H1 (cell line): ENCODE measurements at regions not wholly inside any gene's neighbourhood (a gene's known extent, or its start where the extent isn't known, plus 50 kb on each side); places are given as distances from the start of the nearest gene placed in this dataset.

Experiments
- CHD2 ChIP-seq: IDR thresholded peaks from 2 replicates; pipeline ENCODE4 v1.6.1; 2012; ENCODE audit warnings: low read length, improper control_type of control experiment
- CREB1 ChIP-seq: IDR thresholded peaks from 2 replicates; pipeline ENCODE4 v1.6.1; 2012; ENCODE audit warnings: inconsistent platforms
- EGR1 ChIP-seq: IDR thresholded peaks from 2 replicates; pipeline ENCODE4 v1.6.1; 2011; ENCODE audit warnings: low read depth, low read length, borderline replicate concordance
- POU5F1 ChIP-seq: IDR thresholded peaks from 2 replicates; pipeline ENCODE4 v1.6.1; 2011; ENCODE audit warnings: low read depth, mild to moderate bottlenecking, low read length, moderate library complexity
- SIN3A ChIP-seq, 2 experiments: IDR thresholded peaks in 1 of 2; conservative IDR thresholded peaks in 1 of 2; 2 replicates each; pipeline ENCODE4 v1.6.1; 2011 to 2012; ENCODE audit warnings: low read length in 2 of 2, improper control_type of control experiment in 1 of 2, low read depth in 1 of 2, mild to moderate bottlenecking in 1 of 2
- TEAD4 ChIP-seq: IDR thresholded peaks from 2 replicates; pipeline ENCODE4 v1.6.1; 2012; ENCODE audit warnings: low read depth, low read length, inconsistent platforms, mixed read lengths
- TF ChIP-seq, protein P1 (sequence below): fragments of 300-600 bp; sonication (generic); IDR thresholded peaks from 2 replicates; pipeline ENCODE4 v1.7.1; 2012; ENCODE audit warnings: low read length, moderate library complexity, mild to moderate bottlenecking, inconsistent platforms; ENCODE audit not compliant: insufficient replicate concordance
- TF ChIP-seq, protein P2 (sequence below): IDR thresholded peaks from 2 replicates; pipeline ENCODE4 v1.6.1; 2011; ENCODE audit warnings: low read depth, mild to moderate bottlenecking, low read length; ENCODE audit not compliant: insufficient read depth
- TF ChIP-seq, protein P3 (sequence below): IDR thresholded peaks from 2 replicates; pipeline ENCODE4 v1.6.1; 2012; ENCODE audit warnings: inconsistent platforms
- TF ChIP-seq, protein P4 (sequence below): IDR thresholded peaks from 2 replicates; pipeline ENCODE4 v1.6.1; 2011; ENCODE audit warnings: low read length, improper control_type of control experiment

DNA sequence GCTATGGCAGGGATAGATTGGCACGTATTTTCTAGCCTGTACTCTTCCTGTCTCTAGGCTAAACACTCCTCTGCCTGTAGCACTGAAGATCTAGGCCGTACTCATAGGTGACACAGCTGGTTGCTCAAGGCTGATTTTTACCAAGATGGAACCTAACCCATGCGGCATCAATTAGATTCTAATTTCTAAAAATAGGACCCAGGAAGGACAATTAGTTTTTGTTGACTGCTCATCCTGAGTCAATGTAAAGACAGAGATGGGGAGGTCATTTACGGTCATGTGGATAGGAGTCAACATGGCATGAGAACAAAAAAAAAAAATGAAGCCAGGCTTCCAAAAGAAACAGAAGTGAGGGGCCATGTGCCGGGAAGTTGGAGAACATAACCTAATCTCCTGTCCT, 360.7 kb upstream of the ETAA1 start (continued):
- TF ChIP-seq, protein P1, sequence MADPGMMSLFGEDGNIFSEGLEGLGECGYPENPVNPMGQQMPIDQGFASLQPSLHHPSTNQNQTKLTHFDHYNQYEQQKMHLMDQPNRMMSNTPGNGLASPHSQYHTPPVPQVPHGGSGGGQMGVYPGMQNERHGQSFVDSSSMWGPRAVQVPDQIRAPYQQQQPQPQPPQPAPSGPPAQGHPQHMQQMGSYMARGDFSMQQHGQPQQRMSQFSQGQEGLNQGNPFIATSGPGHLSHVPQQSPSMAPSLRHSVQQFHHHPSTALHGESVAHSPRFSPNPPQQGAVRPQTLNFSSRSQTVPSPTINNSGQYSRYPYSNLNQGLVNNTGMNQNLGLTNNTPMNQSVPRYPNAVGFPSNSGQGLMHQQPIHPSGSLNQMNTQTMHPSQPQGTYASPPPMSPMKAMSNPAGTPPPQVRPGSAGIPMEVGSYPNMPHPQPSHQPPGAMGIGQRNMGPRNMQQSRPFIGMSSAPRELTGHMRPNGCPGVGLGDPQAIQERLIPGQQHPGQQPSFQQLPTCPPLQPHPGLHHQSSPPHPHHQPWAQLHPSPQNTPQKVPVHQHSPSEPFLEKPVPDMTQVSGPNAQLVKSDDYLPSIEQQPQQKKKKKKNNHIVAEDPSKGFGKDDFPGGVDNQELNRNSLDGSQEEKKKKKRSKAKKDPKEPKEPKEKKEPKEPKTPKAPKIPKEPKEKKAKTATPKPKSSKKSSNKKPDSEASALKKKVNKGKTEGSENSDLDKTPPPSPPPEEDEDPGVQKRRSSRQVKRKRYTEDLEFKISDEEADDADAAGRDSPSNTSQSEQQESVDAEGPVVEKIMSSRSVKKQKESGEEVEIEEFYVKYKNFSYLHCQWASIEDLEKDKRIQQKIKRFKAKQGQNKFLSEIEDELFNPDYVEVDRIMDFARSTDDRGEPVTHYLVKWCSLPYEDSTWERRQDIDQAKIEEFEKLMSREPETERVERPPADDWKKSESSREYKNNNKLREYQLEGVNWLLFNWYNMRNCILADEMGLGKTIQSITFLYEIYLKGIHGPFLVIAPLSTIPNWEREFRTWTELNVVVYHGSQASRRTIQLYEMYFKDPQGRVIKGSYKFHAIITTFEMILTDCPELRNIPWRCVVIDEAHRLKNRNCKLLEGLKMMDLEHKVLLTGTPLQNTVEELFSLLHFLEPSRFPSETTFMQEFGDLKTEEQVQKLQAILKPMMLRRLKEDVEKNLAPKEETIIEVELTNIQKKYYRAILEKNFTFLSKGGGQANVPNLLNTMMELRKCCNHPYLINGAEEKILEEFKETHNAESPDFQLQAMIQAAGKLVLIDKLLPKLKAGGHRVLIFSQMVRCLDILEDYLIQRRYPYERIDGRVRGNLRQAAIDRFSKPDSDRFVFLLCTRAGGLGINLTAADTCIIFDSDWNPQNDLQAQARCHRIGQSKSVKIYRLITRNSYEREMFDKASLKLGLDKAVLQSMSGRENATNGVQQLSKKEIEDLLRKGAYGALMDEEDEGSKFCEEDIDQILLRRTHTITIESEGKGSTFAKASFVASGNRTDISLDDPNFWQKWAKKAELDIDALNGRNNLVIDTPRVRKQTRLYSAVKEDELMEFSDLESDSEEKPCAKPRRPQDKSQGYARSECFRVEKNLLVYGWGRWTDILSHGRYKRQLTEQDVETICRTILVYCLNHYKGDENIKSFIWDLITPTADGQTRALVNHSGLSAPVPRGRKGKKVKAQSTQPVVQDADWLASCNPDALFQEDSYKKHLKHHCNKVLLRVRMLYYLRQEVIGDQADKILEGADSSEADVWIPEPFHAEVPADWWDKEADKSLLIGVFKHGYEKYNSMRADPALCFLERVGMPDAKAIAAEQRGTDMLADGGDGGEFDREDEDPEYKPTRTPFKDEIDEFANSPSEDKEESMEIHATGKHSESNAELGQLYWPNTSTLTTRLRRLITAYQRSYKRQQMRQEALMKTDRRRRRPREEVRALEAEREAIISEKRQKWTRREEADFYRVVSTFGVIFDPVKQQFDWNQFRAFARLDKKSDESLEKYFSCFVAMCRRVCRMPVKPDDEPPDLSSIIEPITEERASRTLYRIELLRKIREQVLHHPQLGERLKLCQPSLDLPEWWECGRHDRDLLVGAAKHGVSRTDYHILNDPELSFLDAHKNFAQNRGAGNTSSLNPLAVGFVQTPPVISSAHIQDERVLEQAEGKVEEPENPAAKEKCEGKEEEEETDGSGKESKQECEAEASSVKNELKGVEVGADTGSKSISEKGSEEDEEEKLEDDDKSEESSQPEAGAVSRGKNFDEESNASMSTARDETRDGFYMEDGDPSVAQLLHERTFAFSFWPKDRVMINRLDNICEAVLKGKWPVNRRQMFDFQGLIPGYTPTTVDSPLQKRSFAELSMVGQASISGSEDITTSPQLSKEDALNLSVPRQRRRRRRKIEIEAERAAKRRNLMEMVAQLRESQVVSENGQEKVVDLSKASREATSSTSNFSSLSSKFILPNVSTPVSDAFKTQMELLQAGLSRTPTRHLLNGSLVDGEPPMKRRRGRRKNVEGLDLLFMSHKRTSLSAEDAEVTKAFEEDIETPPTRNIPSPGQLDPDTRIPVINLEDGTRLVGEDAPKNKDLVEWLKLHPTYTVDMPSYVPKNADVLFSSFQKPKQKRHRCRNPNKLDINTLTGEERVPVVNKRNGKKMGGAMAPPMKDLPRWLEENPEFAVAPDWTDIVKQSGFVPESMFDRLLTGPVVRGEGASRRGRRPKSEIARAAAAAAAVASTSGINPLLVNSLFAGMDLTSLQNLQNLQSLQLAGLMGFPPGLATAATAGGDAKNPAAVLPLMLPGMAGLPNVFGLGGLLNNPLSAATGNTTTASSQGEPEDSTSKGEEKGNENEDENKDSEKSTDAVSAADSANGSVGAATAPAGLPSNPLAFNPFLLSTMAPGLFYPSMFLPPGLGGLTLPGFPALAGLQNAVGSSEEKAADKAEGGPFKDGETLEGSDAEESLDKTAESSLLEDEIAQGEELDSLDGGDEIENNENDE, result no peak
- TF ChIP-seq, protein P2, sequence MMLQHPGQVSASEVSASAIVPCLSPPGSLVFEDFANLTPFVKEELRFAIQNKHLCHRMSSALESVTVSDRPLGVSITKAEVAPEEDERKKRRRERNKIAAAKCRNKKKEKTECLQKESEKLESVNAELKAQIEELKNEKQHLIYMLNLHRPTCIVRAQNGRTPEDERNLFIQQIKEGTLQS, result no peak
- no peak for TF ChIP-seq CHD2
- no peak for TF ChIP-seq POU5F1
- TF ChIP-seq TEAD4, result no peak
- TF ChIP-seq SIN3A (conservative IDR thresholded peaks at IDR 0.05 in 1 of 2, IDR thresholded peaks at IDR 0.05 in 1 of 2; ENCODE audit: low read depth in 1 of 2, low read length in 2 of 2), result no peak
- TF ChIP-seq, protein P3, sequence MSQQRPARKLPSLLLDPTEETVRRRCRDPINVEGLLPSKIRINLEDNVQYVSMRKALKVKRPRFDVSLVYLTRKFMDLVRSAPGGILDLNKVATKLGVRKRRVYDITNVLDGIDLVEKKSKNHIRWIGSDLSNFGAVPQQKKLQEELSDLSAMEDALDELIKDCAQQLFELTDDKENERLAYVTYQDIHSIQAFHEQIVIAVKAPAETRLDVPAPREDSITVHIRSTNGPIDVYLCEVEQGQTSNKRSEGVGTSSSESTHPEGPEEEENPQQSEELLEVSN, result no peak
- TF ChIP-seq EGR1, result no peak
- TF ChIP-seq CREB1, result no peak
- TF ChIP-seq, protein P4, sequence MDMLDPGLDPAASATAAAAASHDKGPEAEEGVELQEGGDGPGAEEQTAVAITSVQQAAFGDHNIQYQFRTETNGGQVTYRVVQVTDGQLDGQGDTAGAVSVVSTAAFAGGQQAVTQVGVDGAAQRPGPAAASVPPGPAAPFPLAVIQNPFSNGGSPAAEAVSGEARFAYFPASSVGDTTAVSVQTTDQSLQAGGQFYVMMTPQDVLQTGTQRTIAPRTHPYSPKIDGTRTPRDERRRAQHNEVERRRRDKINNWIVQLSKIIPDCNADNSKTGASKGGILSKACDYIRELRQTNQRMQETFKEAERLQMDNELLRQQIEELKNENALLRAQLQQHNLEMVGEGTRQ, result no peak
